GM12891 (cell line): ENCODE measurements at regions not wholly inside any gene's neighbourhood (a gene's known extent, or its start where the extent isn't known, plus 50 kb on each side); places are given as distances from the start of the nearest gene placed in this dataset.

Experiments
- DNase-seq: peaks from one replicate; pipeline ENCODE4 v3.0.0; 2011; ENCODE audit warnings: low spot score; ENCODE audit not compliant: insufficient read length
- FAIRE-seq: peaks from 2 replicates; lab custom pipeline; 2011; peaks lifted over from hg19 to GRCh38; lab: Jason Lieb, UNC
- PAX5 ChIP-seq: IDR thresholded peaks from 2 replicates; pipeline ENCODE4 v1.6.1; 2011; ENCODE audit warnings: low read length, moderate library complexity, mild to moderate bottlenecking; ENCODE audit not compliant: insufficient read depth, severe bottlenecking
- POLR2A ChIP-seq: IDR thresholded peaks from 2 replicates; pipeline ENCODE4 v1.6.1; 2011; ENCODE audit warnings: low read depth, low read length, control low read depth
- POLR2AphosphoS5 ChIP-seq: IDR thresholded peaks from 2 replicates; pipeline ENCODE4 v1.6.1; 2011; ENCODE audit warnings: low read depth, low read length, control low read depth
- POU2F2 ChIP-seq: IDR thresholded peaks from 2 replicates; pipeline ENCODE4 v1.6.1; 2011; ENCODE audit warnings: low read depth, mild to moderate bottlenecking, control low read depth, low read length, moderate library complexity
- SPI1 ChIP-seq: IDR thresholded peaks from 2 replicates; pipeline ENCODE4 v1.6.1; 2011; ENCODE audit warnings: low read depth, low read length, control low read depth
- TAF1 ChIP-seq: IDR thresholded peaks from 2 replicates; pipeline ENCODE4 v1.6.1; 2011; ENCODE audit warnings: low read depth, low read length, control low read depth

- FAIRE-seq (no peak), DNase-seq (no peak)
- TF ChIP-seq SPI1 (no peak), TAF1 (no peak), POU2F2 (no peak), POLR2A (no peak), POLR2AphosphoS5 (no peak)
These were observed 490.8 kb downstream of the EPM2A start for GRCh38 chr6:145244349-145245100.

GRCh38 chr6:145245119-145245518, 490.2 kb downstream of the EPM2A start:
- TF ChIP-seq POLR2AphosphoS5 (no peak), POLR2A (no peak), SPI1 (no peak)
- FAIRE-seq (no peak), DNase-seq (no peak)

- no peak for TF ChIP-seq POLR2AphosphoS5
- no peak for TF ChIP-seq POU2F2
- no peak for TF ChIP-seq TAF1
- no peak for TF ChIP-seq SPI1
- no peak for TF ChIP-seq POLR2A
- no peak for TF ChIP-seq PAX5
- FAIRE-seq (no peak), DNase-seq (no peak)
These were observed 487.5 kb downstream of the EPM2A start for GRCh38 chr6:145247692-145248419.

DNA sequence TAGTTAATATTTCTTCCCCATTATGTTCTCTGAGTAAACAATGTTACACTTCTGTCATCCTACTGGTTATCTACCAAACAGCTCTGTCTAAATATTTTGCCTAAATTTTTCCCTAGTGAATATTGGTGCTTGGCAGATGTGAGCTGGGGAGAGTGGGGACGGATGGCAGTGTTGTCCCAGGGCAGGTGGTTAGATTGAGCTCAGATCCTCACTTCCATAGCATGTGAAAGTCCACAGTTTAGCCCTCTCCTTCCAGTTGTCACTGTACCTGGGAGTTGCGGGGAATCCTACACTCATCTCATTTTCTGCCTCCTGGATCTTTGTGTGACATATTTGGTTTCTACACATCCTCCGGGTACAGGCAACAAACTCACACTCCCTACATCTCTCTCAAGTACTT, 484.9 kb downstream of the EPM2A start:
- no peak for TF ChIP-seq POU2F2
- no peak for TF ChIP-seq SPI1
- no peak for TF ChIP-seq POLR2AphosphoS5
- no peak for TF ChIP-seq TAF1
- TF ChIP-seq PAX5: no peak
- TF ChIP-seq POLR2A: no peak
- FAIRE-seq (no peak), DNase-seq (no peak)

GRCh38 chr6:145252737-145253136, 482.6 kb downstream of the EPM2A start:
- DNase-seq: no peak
- TF ChIP-seq PAX5 (no peak), POLR2AphosphoS5 (no peak), TAF1 (no peak), SPI1 (no peak), POLR2A (no peak), POU2F2 (no peak)
- FAIRE-seq: no peak

DNA sequence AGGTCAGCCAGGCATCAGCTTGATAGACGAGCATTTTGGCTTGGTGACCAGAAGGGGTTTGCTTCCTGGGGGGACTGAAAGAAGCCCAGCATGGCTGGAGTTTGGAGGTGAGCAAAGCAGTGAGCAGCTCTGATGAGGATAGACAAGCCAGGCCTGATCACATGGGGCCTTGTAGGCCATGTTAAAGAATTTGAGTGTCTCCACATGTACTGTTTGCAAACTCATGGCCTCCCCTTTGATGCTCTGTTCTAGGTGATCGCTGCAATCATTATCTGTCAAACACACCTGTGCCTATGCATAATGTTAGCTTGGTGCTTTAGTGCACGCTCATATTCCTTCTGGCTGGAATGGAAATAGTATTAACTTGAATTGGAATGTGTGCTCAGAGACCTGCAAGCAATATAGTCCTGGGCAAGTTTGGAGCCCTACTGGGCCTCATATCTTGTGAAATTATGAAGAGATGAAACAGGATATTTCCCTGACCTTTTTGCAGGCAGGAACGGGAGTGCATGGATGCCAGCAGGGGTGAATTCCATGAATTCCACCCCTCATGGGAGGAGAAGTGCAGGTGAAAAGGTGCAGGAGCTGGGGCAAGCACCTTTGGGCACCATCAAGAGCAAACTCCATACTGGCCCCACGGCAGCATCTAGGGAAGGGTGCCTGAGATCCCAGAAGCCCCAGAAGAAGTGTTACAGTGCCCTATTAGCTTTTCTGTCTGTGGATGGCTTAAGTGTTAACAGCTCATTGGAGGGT, 480.5 kb downstream of the EPM2A start:
- TF ChIP-seq POLR2AphosphoS5 (no peak), SPI1 (no peak), POLR2A (no peak), PAX5 (no peak), POU2F2 (no peak), TAF1 (no peak)
- DNase-seq (no peak), FAIRE-seq (no peak)

GRCh38 chr6:145257704-145258103, 477.6 kb downstream of the EPM2A start:
- DNase-seq: no peak
- FAIRE-seq: no peak
- TF ChIP-seq TAF1: no peak
- no peak for TF ChIP-seq SPI1
- no peak for TF ChIP-seq POLR2AphosphoS5
- no peak for TF ChIP-seq POLR2A
- TF ChIP-seq POU2F2: no peak
- no peak for TF ChIP-seq PAX5

- no peak for FAIRE-seq
- TF ChIP-seq SPI1 (no peak), POLR2AphosphoS5 (no peak), PAX5 (no peak), POLR2A (no peak), TAF1 (no peak), POU2F2 (no peak)
- DNase-seq: no peak
These were observed 477.2 kb downstream of the EPM2A start for GRCh38 chr6:145258122-145258521.
